Neuronal stem cell (in vitro differentiated cells): ENCODE measurements at regions not wholly inside any gene's neighbourhood (a gene's known extent, or its start where the extent isn't known, plus 50 kb on each side); places are given as distances from the start of the nearest gene placed in this dataset.

Experiments
- DNase-seq: peaks from one replicate; pipeline ENCODE4 v3.0.0-alpha.2; 2013; ENCODE audit warnings: low spot score
- H2AFZ ChIP-seq: one replicate; pipeline ENCODE4 v1.6.1; 2013; ENCODE audit warnings: mild to moderate bottlenecking, low read length, inconsistent platforms
- H2AK5ac ChIP-seq: 2 replicates; pipeline ENCODE4 v1.6.1; 2013; ENCODE audit warnings: low read depth, mild to moderate bottlenecking, inconsistent platforms, low read length, moderate library complexity, mixed read lengths
- H2BK120ac ChIP-seq: 2 replicates; pipeline ENCODE4 v1.6.1; 2013; ENCODE audit warnings: low read depth, mild to moderate bottlenecking, inconsistent platforms, low read length, moderate library complexity, mixed read lengths
- H2BK12ac ChIP-seq: one replicate; pipeline ENCODE4 v1.6.1; 2013; ENCODE audit warnings: low read length, inconsistent platforms
- H2BK15ac ChIP-seq: 2 replicates; pipeline ENCODE4 v1.6.1; 2013; ENCODE audit warnings: mild to moderate bottlenecking, low read length, inconsistent platforms, mixed read lengths
- H2BK5ac ChIP-seq: one replicate; pipeline ENCODE4 v1.6.1; 2013; ENCODE audit warnings: inconsistent platforms, mild to moderate bottlenecking, low read length, moderate library complexity
- H3K14ac ChIP-seq: one replicate; pipeline ENCODE4 v1.6.1; 2013; ENCODE audit warnings: low read length, inconsistent platforms
- H3K18ac ChIP-seq: 2 replicates; pipeline ENCODE4 v1.6.1; 2013; ENCODE audit warnings: low read length, inconsistent platforms
- H3K23ac ChIP-seq: 2 replicates; pipeline ENCODE4 v1.6.1; 2013; ENCODE audit warnings: low read depth, mild to moderate bottlenecking, mixed read lengths, low read length, inconsistent platforms; ENCODE audit not compliant: poor library complexity
- H3K27ac ChIP-seq: replicated peaks from 3 replicates; pipeline ENCODE4 v1.5.1; 2013; ENCODE audit warnings: low read length, inconsistent platforms
- H3K27me3 ChIP-seq, 3 experiments: 2 replicates each; pipeline ENCODE4 v1.6.1; 2013; ENCODE audit warnings: low read length in 3 of 3, mild to moderate bottlenecking in 2 of 3, inconsistent platforms in 1 of 3, low read depth in 1 of 3, mixed read lengths in 1 of 3, moderate library complexity in 1 of 3; ENCODE audit not compliant: control insufficient read depth in 3 of 3, insufficient read depth in 3 of 3
- H3K36me3 ChIP-seq, 2 donors: replicated peaks in 1 of 2; 2 replicates each; pipeline ENCODE4 v1.6.1; 2013; ENCODE audit warnings: low read length in 2 of 2; ENCODE audit not compliant: control insufficient read depth in 2 of 2, insufficient read depth in 2 of 2
- H3K4ac ChIP-seq: 2 replicates; pipeline ENCODE4 v1.6.1; 2013; ENCODE audit warnings: inconsistent platforms, mild to moderate bottlenecking, low read length, moderate library complexity
- H3K4me1 ChIP-seq, 2 donors: 1 replicate in 1 of 2; 2 replicates in 1 of 2; pipeline ENCODE4 v1.6.1; 2013; ENCODE audit warnings: low read length in 2 of 2, low read depth in 1 of 2; ENCODE audit not compliant: control insufficient read depth in 2 of 2, insufficient read depth in 1 of 2
- H3K4me2 ChIP-seq: one replicate; pipeline ENCODE4 v1.6.1; 2013; ENCODE audit warnings: mild to moderate bottlenecking, low read length, inconsistent platforms; ENCODE audit not compliant: insufficient read depth, poor library complexity, severe bottlenecking
- H3K4me3 ChIP-seq, 2 donors: 2 replicates each; pipeline ENCODE4 v1.5.1; 2013; ENCODE audit warnings: low read length in 2 of 2, mild to moderate bottlenecking in 2 of 2, inconsistent platforms in 1 of 2, moderate library complexity in 1 of 2
- H3K79me1 ChIP-seq: one replicate; pipeline ENCODE4 v1.6.1; 2013; ENCODE audit warnings: low read depth, mild to moderate bottlenecking, inconsistent platforms, low read length, moderate library complexity
- H3K9ac ChIP-seq: one replicate; pipeline ENCODE4 v1.6.1; 2013; ENCODE audit warnings: mild to moderate bottlenecking, low read depth, low read length, inconsistent platforms; ENCODE audit not compliant: poor library complexity
- H3K9me3 ChIP-seq, 2 donors: replicated peaks in 1 of 2; 2 replicates each; pipeline versions ENCODE3 to v1.6.1; 2013; ENCODE audit warnings: low read length in 2 of 2, mild to moderate bottlenecking in 2 of 2, inconsistent platforms in 1 of 2, low read depth in 1 of 2, mixed read lengths in 1 of 2, moderate library complexity in 1 of 2; ENCODE audit not compliant: control insufficient read depth in 2 of 2, insufficient read depth in 1 of 2
- H4K8ac ChIP-seq: one replicate; pipeline ENCODE4 v1.6.1; 2013; ENCODE audit warnings: low read depth, mild to moderate bottlenecking, inconsistent platforms, low read length, moderate library complexity
- H4K91ac ChIP-seq: one replicate; pipeline ENCODE4 v1.6.1; 2013; ENCODE audit warnings: low read length, low read depth, mild to moderate bottlenecking, inconsistent platforms; ENCODE audit not compliant: poor library complexity
- WGBS, 2 donors: extraction: QIAGEN DNeasy Blood & Tissue Kit; methylation state at CpG; one replicate each; pipeline ENCODE4 v1.1.7; 2013; ENCODE audit warnings: missing lambda C conversion rate in 2 of 2, mixed read lengths in 1 of 2; ENCODE audit not compliant: insufficient read length in 2 of 2, insufficient replicate concordance in 1 of 2; ENCODE audit errors: extremely low coverage in 2 of 2; 5-methylcytosine and 5-hydroxymethylcytosine counted together

GRCh38 chr5:167626341-167627123 lies 664.9 kb upstream of the WWC1 start:
- no peak overlapping the region for H2BK12ac ChIP-seq
- WGBS, 2 donors, result no CpG with 5 or more reads among the region's 8 CpGs
- H3K27ac ChIP-seq, result no peak overlapping the region
- H2BK120ac ChIP-seq, result no peak overlapping the region
- no peak overlapping the region for H3K4me3 ChIP-seq
- H3K79me1 ChIP-seq, result no peaks in the 10 kb centered on the region
- H3K4me2 ChIP-seq, result no peak overlapping the region
- H4K8ac ChIP-seq, result no peak overlapping the region
- no peak overlapping the region for H3K4ac ChIP-seq
- H2BK15ac ChIP-seq, result no peak overlapping the region
- H4K91ac ChIP-seq, result no peak overlapping the region
- peaks cover 3 to 10% of the 10 kb centered on the region in 2 donors for H3K4me1 ChIP-seq
- no peak overlapping the region for H3K9ac ChIP-seq
- no peak overlapping the region for H3K18ac ChIP-seq
- H3K36me3 ChIP-seq, result no peaks in the 10 kb centered on the region
- no peak for DNase-seq
- H2AFZ ChIP-seq, result no peak overlapping the region
- no peaks in the 10 kb centered on the region for H3K27me3 ChIP-seq
- no peak overlapping the region for H3K14ac ChIP-seq
- H2BK5ac ChIP-seq, result no peak overlapping the region
- H2AK5ac ChIP-seq, result no peak overlapping the region
- H3K23ac ChIP-seq, result no peak overlapping the region
- peaks cover 0 to 4% of the 10 kb centered on the region in 2 donors for H3K9me3 ChIP-seq

- H4K8ac ChIP-seq, result no peak overlapping the region
- H2BK12ac ChIP-seq, result no peak overlapping the region
- no peak overlapping the region for H2BK5ac ChIP-seq
- no peak overlapping the region for H3K23ac ChIP-seq
- WGBS, 2 donors, result no CpG with 5 or more reads among the region's 3 CpGs
- no peak overlapping the region for H3K4ac ChIP-seq
- no peak overlapping the region for H2AK5ac ChIP-seq
- no peaks in the 10 kb centered on the region for H3K36me3 ChIP-seq
- H2AFZ ChIP-seq, result no peak overlapping the region
- no peak overlapping the region for H3K27ac ChIP-seq
- no peaks in the 10 kb centered on the region for H3K27me3 ChIP-seq
- H3K4me2 ChIP-seq, result no peak overlapping the region
- H3K9me3 ChIP-seq, result no peaks in the 10 kb centered on the region
- no peak overlapping the region for H3K18ac ChIP-seq
- H3K14ac ChIP-seq, result no peak overlapping the region
- no peak for DNase-seq
- H3K4me1 ChIP-seq, result peaks cover 3 to 4% of the 10 kb centered on the region in 2 donors
- H2BK15ac ChIP-seq, result no peak overlapping the region
- H3K4me3 ChIP-seq, result no peak overlapping the region
- H3K9ac ChIP-seq, result no peak overlapping the region
- H4K91ac ChIP-seq, result no peak overlapping the region
- H2BK120ac ChIP-seq, result no peak overlapping the region
- no peaks in the 10 kb centered on the region for H3K79me1 ChIP-seq
Observed at GRCh38 chr5:167629634-167630033, 661.8 kb upstream of the WWC1 start.

GRCh38 chr5:167631191-167631590 lies 660.3 kb upstream of the WWC1 start:
- H3K9me3 ChIP-seq, result no peaks in the 10 kb centered on the region
- H3K4me3 ChIP-seq, result no peak overlapping the region
- no peaks in the 10 kb centered on the region for H3K27me3 ChIP-seq
- H3K36me3 ChIP-seq, result no peaks in the 10 kb centered on the region
- H2BK15ac ChIP-seq, result no peak overlapping the region
- H2BK5ac ChIP-seq, result no peak overlapping the region
- H3K9ac ChIP-seq, result no peak overlapping the region
- no peak overlapping the region for H2BK120ac ChIP-seq
- no peak overlapping the region for H3K23ac ChIP-seq
- H2AK5ac ChIP-seq, result no peak overlapping the region
- no peak overlapping the region for H4K91ac ChIP-seq
- no peak overlapping the region for H3K4ac ChIP-seq
- H3K14ac ChIP-seq, result no peak overlapping the region
- no peak overlapping the region for H3K18ac ChIP-seq
- DNase-seq, result no peak
- H4K8ac ChIP-seq, result no peak overlapping the region
- no peak overlapping the region for H2AFZ ChIP-seq
- no peaks in the 10 kb centered on the region for H3K79me1 ChIP-seq
- peaks cover 3 to 4% of the 10 kb centered on the region in 2 donors for H3K4me1 ChIP-seq
- no peak overlapping the region for H3K4me2 ChIP-seq
- no peak overlapping the region for H3K27ac ChIP-seq
- H2BK12ac ChIP-seq, result no peak overlapping the region
- WGBS, 2 donors, result no CpG with 5 or more reads among the region's 7 CpGs

- WGBS, 2 donors, result no CpG with 5 or more reads among the region's 3 CpGs
- H3K14ac ChIP-seq, result no peak overlapping the region
Observed at GRCh38 chr5:167633114-167633513, 658.3 kb upstream of the WWC1 start.

More at GRCh38 chr5:167633114-167633513, 658.3 kb upstream of the WWC1 start:
- no peak overlapping the region for H3K23ac ChIP-seq
- no peak overlapping the region for H2BK5ac ChIP-seq
- H3K4me1 ChIP-seq, result peaks cover 0 to 2% of the 10 kb centered on the region in 2 donors
- H2BK15ac ChIP-seq, result no peak overlapping the region
- H2AFZ ChIP-seq, result no peak overlapping the region
- H3K9ac ChIP-seq, result no peak overlapping the region
- H3K18ac ChIP-seq, result no peak overlapping the region
- no peak overlapping the region for H3K4me2 ChIP-seq
- no peaks in the 10 kb centered on the region for H3K27me3 ChIP-seq
- no peaks in the 10 kb centered on the region for H3K36me3 ChIP-seq
- no peak overlapping the region for H2BK12ac ChIP-seq
- no peaks in the 10 kb centered on the region for H3K9me3 ChIP-seq
- no peak overlapping the region for H3K4me3 ChIP-seq
- no peaks in the 10 kb centered on the region for H3K79me1 ChIP-seq
- H4K91ac ChIP-seq, result no peak overlapping the region
- no peak overlapping the region for H2AK5ac ChIP-seq
- H3K4ac ChIP-seq, result no peak overlapping the region
- H4K8ac ChIP-seq, result no peak overlapping the region
- no peak for DNase-seq
- H3K27ac ChIP-seq, result no peak overlapping the region
- H2BK120ac ChIP-seq, result no peak overlapping the region
